ENCODE measurements at regions not wholly inside any gene's neighbourhood (a gene's known extent, or its start where the extent isn't known, plus 50 kb on each side); places are given as distances from the start of the nearest gene placed in this dataset.

- TF ChIP-seq, protein P1, sequence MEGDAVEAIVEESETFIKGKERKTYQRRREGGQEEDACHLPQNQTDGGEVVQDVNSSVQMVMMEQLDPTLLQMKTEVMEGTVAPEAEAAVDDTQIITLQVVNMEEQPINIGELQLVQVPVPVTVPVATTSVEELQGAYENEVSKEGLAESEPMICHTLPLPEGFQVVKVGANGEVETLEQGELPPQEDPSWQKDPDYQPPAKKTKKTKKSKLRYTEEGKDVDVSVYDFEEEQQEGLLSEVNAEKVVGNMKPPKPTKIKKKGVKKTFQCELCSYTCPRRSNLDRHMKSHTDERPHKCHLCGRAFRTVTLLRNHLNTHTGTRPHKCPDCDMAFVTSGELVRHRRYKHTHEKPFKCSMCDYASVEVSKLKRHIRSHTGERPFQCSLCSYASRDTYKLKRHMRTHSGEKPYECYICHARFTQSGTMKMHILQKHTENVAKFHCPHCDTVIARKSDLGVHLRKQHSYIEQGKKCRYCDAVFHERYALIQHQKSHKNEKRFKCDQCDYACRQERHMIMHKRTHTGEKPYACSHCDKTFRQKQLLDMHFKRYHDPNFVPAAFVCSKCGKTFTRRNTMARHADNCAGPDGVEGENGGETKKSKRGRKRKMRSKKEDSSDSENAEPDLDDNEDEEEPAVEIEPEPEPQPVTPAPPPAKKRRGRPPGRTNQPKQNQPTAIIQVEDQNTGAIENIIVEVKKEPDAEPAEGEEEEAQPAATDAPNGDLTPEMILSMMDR (IDR thresholded peaks at IDR 0.05): no peak
- TF ChIP-seq POLR2AphosphoS5 (IDR thresholded peaks at IDR 0.05) (no peak), POLR2A (IDR thresholded peaks at IDR 0.05) (no peak)
These were observed 237.5 kb downstream of the LOXHD1 start for GRCh38 chr18:46419391-46420141.
